ENCODE measurements at regions not wholly inside any gene's neighbourhood (a gene's known extent, or its start where the extent isn't known, plus 50 kb on each side); places are given as distances from the start of the nearest gene placed in this dataset.
"Not testable (repeated sequence)": the region's sequence is repeated elsewhere in the genome, so short reads cannot be mapped to it uniquely, and the experiment has no call there.

- DNase-seq (ENCODE audit: low read depth), result no peak
Measured at GRCh38 chr3:187536185-187536584, 134.0 kb downstream of the SST start.

GRCh38 chr3:187533797-187534196 lies 136.4 kb downstream of the SST start:
- no peak for DNase-seq (ENCODE audit: low read depth)

GRCh38 chr3:187531831-187532230 lies 138.4 kb downstream of the SST start:
- DNase-seq (ENCODE audit: low read depth), result no peak

GRCh38 chr3:187522890-187523289 lies 147.3 kb downstream of the SST start:
- no peak for DNase-seq (ENCODE audit: low read depth)

- no peak for DNase-seq (ENCODE audit: low read depth)
Measured at GRCh38 chr3:187522293-187522692, 147.9 kb downstream of the SST start.

- DNase-seq (ENCODE audit: low read depth), result no peak
Measured at GRCh38 chr3:187521546-187521945, 148.6 kb downstream of the SST start.

- DNase-seq (ENCODE audit: low read depth), result no peak
Measured at GRCh38 chr3:187520027-187520945, 149.9 kb downstream of the SST start.

GRCh38 chr3:187519428-187519890 lies 150.7 kb downstream of the SST start:
- DNase-seq (ENCODE audit: low read depth), result no peak

- no peak for DNase-seq (ENCODE audit: low read depth)
Measured at GRCh38 chr3:187518616-187519015, 150.4 kb downstream of the RTP4 start.

GRCh38 chr3:187518207-187518606 lies 150.0 kb downstream of the RTP4 start:
- no peak for DNase-seq (ENCODE audit: low read depth)

GRCh38 chr3:187516446-187517185 lies 148.4 kb downstream of the RTP4 start:
- no peak for DNase-seq (ENCODE audit: low read depth)

- DNase-seq (ENCODE audit: low read depth), result no peak
Measured at GRCh38 chr3:187507905-187508304, 139.7 kb downstream of the RTP4 start.

- DNase-seq (ENCODE audit: low read depth), result no peak
Measured at GRCh38 chr3:187507266-187507665, 139.1 kb downstream of the RTP4 start.

GRCh38 chr3:187504435-187504834 lies 136.2 kb downstream of the RTP4 start:
- no peak for DNase-seq (ENCODE audit: low read depth)

- DNase-seq (ENCODE audit: low read depth), result no peak
Measured at GRCh38 chr3:187498211-187498724, 130.1 kb downstream of the RTP4 start.

- DNase-seq (ENCODE audit: low read depth), result no peak
Measured at GRCh38 chr3:187497052-187497451, 128.9 kb downstream of the RTP4 start.

GRCh38 chr3:187494056-187494455 lies 125.9 kb downstream of the RTP4 start:
- not testable (repeated sequence) for DNase-seq (ENCODE audit: low read depth)

GRCh38 chr3:187491371-187491770 lies 123.2 kb downstream of the RTP4 start:
- no peak for DNase-seq (ENCODE audit: low read depth)

- no peak for DNase-seq (ENCODE audit: low read depth)
Measured at GRCh38 chr3:187490366-187490765, 122.2 kb downstream of the RTP4 start.

- no peak for DNase-seq (ENCODE audit: low read depth)
Measured at GRCh38 chr3:187484547-187485295, 116.5 kb downstream of the RTP4 start.

GRCh38 chr3:187481426-187481825 lies 113.2 kb downstream of the RTP4 start:
- no peak for DNase-seq (ENCODE audit: low read depth)

- DNase-seq (ENCODE audit: low read depth), result not testable (repeated sequence)
Measured at GRCh38 chr3:187475613-187476012, 107.4 kb downstream of the RTP4 start.
